ENCODE measurements at regions not wholly inside any gene's neighbourhood (a gene's known extent, or its start where the extent isn't known, plus 50 kb on each side); places are given as distances from the start of the nearest gene placed in this dataset.

- TF ChIP-seq CTCF (IDR thresholded peaks at IDR 0.05) (no peak), POLR2A (IDR thresholded peaks at IDR 0.05) (no peak)
Observed at GRCh38 chr10:36765782-36766414, 359.5 kb upstream of the ANKRD30A start.
